PC-9 (cell line): ENCODE measurements at regions not wholly inside any gene's neighbourhood (a gene's known extent, or its start where the extent isn't known, plus 50 kb on each side); places are given as distances from the start of the nearest gene placed in this dataset.
A peak's percentile ranks its signal among the peaks of the same experiment; 100 is the strongest.

Experiments used
- BruUV-seq: library from RNA; stranded (reverse); fragments of 400-500 nt; replicated peaks from 2 replicates; lab custom pipeline; 2021; lab: Mats Ljungman, UMichigan
- CTCF ChIA-PET: fragments of 300-600 bp; sonication (Branson Sonifier 250); formaldehyde crosslinking; loops from one replicate; lab custom pipeline; 2022; ENCODE audit warnings: antibody characterized with exemption; lab: Charles Lee
- POLR2A ChIA-PET: fragments of 300-600 bp; sonication (Branson Sonifier 250); formaldehyde crosslinking; loops from one replicate; lab custom pipeline; 2022; ENCODE audit warnings: antibody characterized with exemption; ENCODE audit not compliant: unreplicated experiment; lab: Charles Lee
- DNase-seq, 2 experiments: peaks; one replicate each; pipeline versions ENCODE4 v3.0.0 to v3.0.0-alpha.2; 2015 to 2022; ENCODE audit warnings: mixed read lengths in 1 of 2
- H2AFZ ChIP-seq: fragments of 200-600 bp; sonication (generic); 2 replicates; pipeline ENCODE4 v1.8.1; 2017; ENCODE audit warnings: antibody characterized with exemption
- H3F3A ChIP-seq: fragments of 200-600 bp; sonication (generic); 2 replicates; pipeline ENCODE4 v1.8.1; 2017; ENCODE audit warnings: antibody characterized with exemption, mild to moderate bottlenecking, low read depth; ENCODE audit not compliant: insufficient read depth
- H3K27ac ChIP-seq: fragments of 200-600 bp; sonication (generic); 2 replicates; pipeline ENCODE4 v1.6.1; 2016; ENCODE audit warnings: mixed run types
- H3K27me3 ChIP-seq: fragments of 200-600 bp; sonication (generic); 2 replicates; pipeline ENCODE4 v1.6.1; 2016; ENCODE audit warnings: low read depth, mixed run types; ENCODE audit not compliant: insufficient read depth
- H3K36me3 ChIP-seq: fragments of 200-600 bp; sonication (generic); 2 replicates; pipeline ENCODE4 v1.6.1; 2016; ENCODE audit warnings: low read depth, mixed run types
- H3K4me1 ChIP-seq: fragments of 200-600 bp; sonication (generic); replicated peaks from 2 replicates; pipeline ENCODE4 v1.6.1; 2016; ENCODE audit warnings: mixed run types; ENCODE audit not compliant: insufficient read depth
- H3K4me2 ChIP-seq: fragments of 200-600 bp; sonication (generic); 2 replicates; pipeline ENCODE4 v1.6.1; 2017; ENCODE audit warnings: mixed run types
- H3K4me3 ChIP-seq: fragments of 200-600 bp; sonication (generic); 2 replicates; pipeline ENCODE4 v1.6.1; 2016; ENCODE audit warnings: mixed run types
- H3K79me2 ChIP-seq: fragments of 200-600 bp; sonication (generic); 2 replicates; pipeline ENCODE4 v1.6.1; 2017; ENCODE audit warnings: low read depth, mixed run types
- H3K9me2 ChIP-seq: fragments of 200-600 bp; sonication (generic); 2 replicates; pipeline ENCODE4 v1.8.1; 2017; ENCODE audit warnings: mild to moderate bottlenecking; ENCODE audit not compliant: insufficient read depth
- H3K9me3 ChIP-seq: fragments of 200-600 bp; sonication (generic); 2 replicates; pipeline ENCODE4 v1.8.1; 2016; ENCODE audit warnings: low read depth; ENCODE audit not compliant: insufficient read depth
- H4K20me1 ChIP-seq: fragments of 200-600 bp; sonication (generic); 2 replicates; pipeline ENCODE4 v1.8.1; 2017; ENCODE audit not compliant: insufficient read depth
- EZH2 ChIP-seq: fragments of 200-600 bp; sonication (generic); IDR thresholded peaks from 2 replicates; pipeline ENCODE4 v1.8.0; 2017; ENCODE audit warnings: antibody characterized with exemption, low read depth
- intact Hi-C: fragments of 100-400 bp; cut with micrococcal nuclease; formaldehyde crosslinking; loops from one replicate; pipeline ENCODE4 v1.10.0; 2022; ENCODE audit not compliant: unreplicated experiment
- TF ChIP-seq, protein P1 (sequence below): fragments of 200-600 bp; sonication (generic); conservative IDR thresholded peaks from 2 replicates; pipeline ENCODE4 v1.6.1; 2017; ENCODE audit warnings: mixed run types, antibody characterized with exemption, mild to moderate bottlenecking, moderate library complexity

DNA sequence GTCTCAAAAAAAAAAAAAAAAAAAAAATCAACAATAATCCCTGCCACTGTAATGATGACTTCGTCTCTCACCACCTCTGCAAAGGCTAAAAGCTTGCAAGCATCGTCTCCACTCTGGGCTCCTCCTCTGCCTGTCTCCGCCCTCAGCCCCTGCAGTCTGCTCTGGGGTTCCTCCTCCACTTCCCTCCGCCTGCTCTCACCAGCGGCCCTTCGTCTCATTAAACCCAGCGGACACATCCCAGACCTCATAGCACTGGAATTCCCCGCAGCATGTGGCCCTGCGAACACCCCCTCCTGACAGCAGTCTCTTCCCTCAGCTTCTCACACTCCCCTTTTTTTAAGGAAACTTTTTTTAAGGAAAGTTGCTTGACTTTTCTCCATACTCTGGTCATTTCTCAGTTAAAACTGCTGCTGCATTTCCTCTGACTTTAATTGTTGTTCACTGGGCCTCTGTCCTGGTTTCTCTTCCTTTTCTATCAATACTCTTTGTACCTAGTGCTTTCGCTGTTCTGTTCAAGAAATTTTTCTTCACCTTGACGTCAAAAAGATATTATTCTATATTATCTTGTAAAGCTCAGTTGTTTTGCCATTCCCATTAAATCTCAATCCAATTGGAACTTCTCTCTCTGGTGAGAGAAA lies 70.9 kb upstream of the PLEKHG1 start:
- H3K27ac ChIP-seq, result no peak overlapping the region
- no peak overlapping the region for H2AFZ ChIP-seq
- H3K4me3 ChIP-seq, result no peak overlapping the region
- intact Hi-C loops, result no loop called here
- no peaks in the 10 kb centered on the region for H3K79me2 ChIP-seq
- CTCF ChIA-PET, result interaction anchor here (0.7 kb wide), 1 partner anchor 110 kb away, joined by 5 read pairs; no protein-coding TSS in a partner anchor
- TF ChIP-seq, protein P1, sequence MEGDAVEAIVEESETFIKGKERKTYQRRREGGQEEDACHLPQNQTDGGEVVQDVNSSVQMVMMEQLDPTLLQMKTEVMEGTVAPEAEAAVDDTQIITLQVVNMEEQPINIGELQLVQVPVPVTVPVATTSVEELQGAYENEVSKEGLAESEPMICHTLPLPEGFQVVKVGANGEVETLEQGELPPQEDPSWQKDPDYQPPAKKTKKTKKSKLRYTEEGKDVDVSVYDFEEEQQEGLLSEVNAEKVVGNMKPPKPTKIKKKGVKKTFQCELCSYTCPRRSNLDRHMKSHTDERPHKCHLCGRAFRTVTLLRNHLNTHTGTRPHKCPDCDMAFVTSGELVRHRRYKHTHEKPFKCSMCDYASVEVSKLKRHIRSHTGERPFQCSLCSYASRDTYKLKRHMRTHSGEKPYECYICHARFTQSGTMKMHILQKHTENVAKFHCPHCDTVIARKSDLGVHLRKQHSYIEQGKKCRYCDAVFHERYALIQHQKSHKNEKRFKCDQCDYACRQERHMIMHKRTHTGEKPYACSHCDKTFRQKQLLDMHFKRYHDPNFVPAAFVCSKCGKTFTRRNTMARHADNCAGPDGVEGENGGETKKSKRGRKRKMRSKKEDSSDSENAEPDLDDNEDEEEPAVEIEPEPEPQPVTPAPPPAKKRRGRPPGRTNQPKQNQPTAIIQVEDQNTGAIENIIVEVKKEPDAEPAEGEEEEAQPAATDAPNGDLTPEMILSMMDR, result no peak
- TF ChIP-seq EZH2, result no peak
- H3F3A ChIP-seq, result no peaks in the 10 kb centered on the region
- no peaks in the 10 kb centered on the region for H3K36me3 ChIP-seq
- no peaks in the 10 kb centered on the region for H4K20me1 ChIP-seq
- H3K4me1 ChIP-seq, result peaks cover 16% of the 10 kb centered on the region
- DNase-seq, result no peak
- BruUV-seq, result no TSS peak
- no peak overlapping the region for H3K4me2 ChIP-seq
- H3K9me2 ChIP-seq, result peaks cover 4% of the 10 kb centered on the region; the same call in 1 of the 2 replicates
- H3K9me3 ChIP-seq, result no peaks in the 10 kb centered on the region
- POLR2A ChIA-PET, result no interaction called here
- no peaks in the 10 kb centered on the region for H3K27me3 ChIP-seq

DNA sequence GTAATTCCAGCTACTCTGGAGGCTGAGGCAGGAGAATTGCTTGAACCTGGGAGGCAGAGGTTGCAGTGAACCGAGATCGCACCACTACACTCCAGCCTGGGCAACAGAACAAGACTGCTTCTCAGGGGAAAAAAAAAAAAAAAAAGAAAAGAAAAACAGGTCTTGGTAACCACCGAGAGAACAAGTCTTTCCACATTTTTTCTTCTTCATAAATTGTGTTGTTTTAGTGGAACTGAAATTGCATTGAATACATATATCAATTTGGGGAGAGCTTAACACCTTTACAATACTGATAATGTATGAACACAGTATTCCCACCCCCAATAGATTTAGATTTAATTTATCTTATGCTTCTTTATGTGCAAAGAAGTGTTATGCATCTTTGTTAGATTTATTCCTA lies 70.0 kb upstream of the PLEKHG1 start:
- no peak overlapping the region for H2AFZ ChIP-seq
- peaks cover 4% of the 10 kb centered on the region; the same call in 1 of the 2 replicates for H3K9me2 ChIP-seq
- no peaks in the 10 kb centered on the region for H3K9me3 ChIP-seq
- ChIA-PET CTCF (no interaction called here), POLR2A (interaction anchor here (0.7 kb wide), 1 partner anchor 223 kb away, joined by 3 read pairs; no protein-coding TSS in a partner anchor)
- H3K4me1 ChIP-seq, result peaks cover 16% of the 10 kb centered on the region
- no peaks in the 10 kb centered on the region for H3K27me3 ChIP-seq
- peak in 1 of 2 experiments; percentile 78 for DNase-seq
- no peak overlapping the region for H3K27ac ChIP-seq
- peak overlapping the region; percentile 43 for H3K4me2 ChIP-seq
- H3K36me3 ChIP-seq, result no peaks in the 10 kb centered on the region
- H3K79me2 ChIP-seq, result no peaks in the 10 kb centered on the region
- H3F3A ChIP-seq, result no peaks in the 10 kb centered on the region
- TF ChIP-seq EZH2, result no peak
- TF ChIP-seq, protein P1, result no peak
- intact Hi-C loops, result no loop called here
- H4K20me1 ChIP-seq, result no peaks in the 10 kb centered on the region
- BruUV-seq, result no TSS peak
- no peak overlapping the region for H3K4me3 ChIP-seq

DNA sequence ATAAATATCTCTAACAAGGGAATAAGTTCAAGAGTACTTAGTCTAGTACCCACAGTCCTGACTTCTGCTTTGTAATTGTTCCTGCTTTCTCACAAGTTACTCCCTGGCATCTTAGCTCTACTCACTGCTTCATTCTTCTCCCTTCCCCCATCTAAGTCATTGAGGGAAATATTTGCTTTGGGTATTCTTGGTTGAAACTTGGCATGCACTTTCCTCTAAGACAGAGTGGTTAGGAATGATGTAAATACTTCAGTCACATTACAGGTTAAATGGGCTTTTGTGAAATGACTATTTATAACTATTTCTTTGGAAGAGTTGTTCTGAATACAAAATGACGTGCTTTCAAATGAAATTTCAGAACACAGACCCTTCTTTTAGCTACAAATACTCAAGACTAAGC lies 67.7 kb upstream of the PLEKHG1 start:
- H3K27me3 ChIP-seq, result no peaks in the 10 kb centered on the region
- TF ChIP-seq, protein P1, result no peak
- TF ChIP-seq EZH2, result no peak
- BruUV-seq, result no TSS peak
- no peaks in the 10 kb centered on the region for H3K9me3 ChIP-seq
- no peaks in the 10 kb centered on the region for H3K36me3 ChIP-seq
- H3K79me2 ChIP-seq, result no peaks in the 10 kb centered on the region
- H3F3A ChIP-seq, result no peaks in the 10 kb centered on the region
- H2AFZ ChIP-seq, result no peak overlapping the region
- H3K4me1 ChIP-seq, result peaks cover 16% of the 10 kb centered on the region
- H3K9me2 ChIP-seq, result no peaks in the 10 kb centered on the region; the same call in 1 of the 2 replicates
- H3K27ac ChIP-seq, result no peak overlapping the region
- CTCF ChIA-PET, result no interaction called here
- DNase-seq, result no peak
- POLR2A ChIA-PET, result interaction anchor here (0.6 kb wide), 1 partner anchor 14 kb away, joined by 6 read pairs; no protein-coding TSS in a partner anchor
- no peak overlapping the region for H3K4me2 ChIP-seq
- H4K20me1 ChIP-seq, result no peaks in the 10 kb centered on the region
- H3K4me3 ChIP-seq, result no peak overlapping the region
- intact Hi-C loops, result no loop called here
